GM06990 (cell line): ENCODE measurements at regions not wholly inside any gene's neighbourhood (a gene's known extent, or its start where the extent isn't known, plus 50 kb on each side); places are given as distances from the start of the nearest gene placed in this dataset.

Experiments used
- DNase-seq: peaks from one replicate; pipeline ENCODE4 v3.0.0-alpha.2; 2011; ENCODE audit not compliant: insufficient read length; ENCODE audit errors: extremely low read depth
- H3K27me3 ChIP-seq: replicated peaks from 2 replicates; pipeline ENCODE4 v1.6.0; 2011; ENCODE audit warnings: low read length; ENCODE audit not compliant: control insufficient read depth, insufficient read depth
- H3K36me3 ChIP-seq: 2 replicates; pipeline ENCODE4 v1.5.1; 2011; ENCODE audit warnings: low read length; ENCODE audit not compliant: control insufficient read depth, insufficient read depth
- H3K4me3 ChIP-seq: replicated peaks from 2 replicates; pipeline ENCODE4 v1.5.1; 2011; ENCODE audit warnings: low read depth, mild to moderate bottlenecking, control low read depth, low read length
- TF ChIP-seq, protein P1 (sequence below): IDR thresholded peaks from 2 replicates; pipeline ENCODE4 v1.5.1; 2011; ENCODE audit warnings: low read length, control low read depth, mild to moderate bottlenecking, inconsistent platforms; ENCODE audit not compliant: insufficient read depth, poor library complexity, severe bottlenecking

- no peaks in the 10 kb centered on the region for H3K36me3 ChIP-seq
- TF ChIP-seq, protein P1, sequence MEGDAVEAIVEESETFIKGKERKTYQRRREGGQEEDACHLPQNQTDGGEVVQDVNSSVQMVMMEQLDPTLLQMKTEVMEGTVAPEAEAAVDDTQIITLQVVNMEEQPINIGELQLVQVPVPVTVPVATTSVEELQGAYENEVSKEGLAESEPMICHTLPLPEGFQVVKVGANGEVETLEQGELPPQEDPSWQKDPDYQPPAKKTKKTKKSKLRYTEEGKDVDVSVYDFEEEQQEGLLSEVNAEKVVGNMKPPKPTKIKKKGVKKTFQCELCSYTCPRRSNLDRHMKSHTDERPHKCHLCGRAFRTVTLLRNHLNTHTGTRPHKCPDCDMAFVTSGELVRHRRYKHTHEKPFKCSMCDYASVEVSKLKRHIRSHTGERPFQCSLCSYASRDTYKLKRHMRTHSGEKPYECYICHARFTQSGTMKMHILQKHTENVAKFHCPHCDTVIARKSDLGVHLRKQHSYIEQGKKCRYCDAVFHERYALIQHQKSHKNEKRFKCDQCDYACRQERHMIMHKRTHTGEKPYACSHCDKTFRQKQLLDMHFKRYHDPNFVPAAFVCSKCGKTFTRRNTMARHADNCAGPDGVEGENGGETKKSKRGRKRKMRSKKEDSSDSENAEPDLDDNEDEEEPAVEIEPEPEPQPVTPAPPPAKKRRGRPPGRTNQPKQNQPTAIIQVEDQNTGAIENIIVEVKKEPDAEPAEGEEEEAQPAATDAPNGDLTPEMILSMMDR: no peak
- DNase-seq: no peak
- no peak overlapping the region for H3K4me3 ChIP-seq
- H3K27me3 ChIP-seq: no peaks in the 10 kb centered on the region
Observed at GRCh38 chr2:41775366-41776025, 272.3 kb upstream of the PKDCC start.

DNA sequence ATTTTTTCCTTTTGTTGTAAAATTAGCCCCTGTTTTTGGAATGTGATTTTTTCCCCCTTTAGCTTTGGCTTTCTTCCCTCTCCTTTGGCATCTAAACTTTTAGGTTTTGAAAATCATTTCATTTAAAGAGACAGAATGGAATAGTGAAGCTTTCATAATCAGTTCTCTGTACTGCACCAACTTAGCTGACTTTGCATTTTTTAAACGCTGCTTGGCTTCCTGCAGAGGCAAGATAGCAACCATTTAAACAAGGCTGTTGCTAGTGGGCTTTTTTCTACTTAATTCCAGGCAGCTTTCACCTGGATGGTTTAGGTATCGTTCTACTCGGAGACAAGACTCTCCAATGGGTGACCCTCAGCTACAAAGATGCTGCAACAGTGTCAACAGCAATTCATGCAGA is 267.9 kb upstream of the PKDCC start:
- no peak for DNase-seq
- Histone ChIP-seq H3K27me3 (no peaks in the 10 kb centered on the region), H3K4me3 (no peak overlapping the region), H3K36me3 (no peaks in the 10 kb centered on the region)
- TF ChIP-seq, protein P1: no peak

- Histone ChIP-seq H3K27me3 (no peaks in the 10 kb centered on the region), H3K36me3 (no peaks in the 10 kb centered on the region), H3K4me3 (no peak overlapping the region)
- no peak for DNase-seq
- TF ChIP-seq, protein P1: peak; percentile 72
Observed at GRCh38 chr2:41782306-41783158, 265.3 kb upstream of the PKDCC start.

DNA sequence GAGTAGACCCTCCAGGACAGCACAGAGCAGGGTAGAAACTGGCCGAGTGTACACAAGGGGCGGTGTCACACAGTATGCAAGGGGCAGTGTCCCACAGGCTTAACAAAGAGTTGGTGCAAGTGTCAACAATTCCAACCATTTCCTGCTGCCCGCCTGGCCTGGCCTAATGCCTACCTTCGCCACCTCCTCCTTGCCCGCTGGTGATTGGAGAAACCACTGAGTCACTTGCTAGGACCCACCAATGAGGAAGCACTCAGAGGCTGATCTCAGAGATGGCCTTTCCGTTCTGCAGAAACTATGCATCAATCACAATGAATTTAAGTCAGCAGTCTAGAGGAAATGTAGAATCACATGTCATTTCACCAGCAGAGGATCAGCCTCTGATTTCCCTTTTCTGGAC is 263.3 kb upstream of the PKDCC start:
- no peaks in the 10 kb centered on the region; the same call in 1 of the 2 replicates for H3K27me3 ChIP-seq
- H3K4me3 ChIP-seq: no peak overlapping the region
- TF ChIP-seq, protein P1: no peak
- H3K36me3 ChIP-seq: no peaks in the 10 kb centered on the region
- DNase-seq: no peak

DNA sequence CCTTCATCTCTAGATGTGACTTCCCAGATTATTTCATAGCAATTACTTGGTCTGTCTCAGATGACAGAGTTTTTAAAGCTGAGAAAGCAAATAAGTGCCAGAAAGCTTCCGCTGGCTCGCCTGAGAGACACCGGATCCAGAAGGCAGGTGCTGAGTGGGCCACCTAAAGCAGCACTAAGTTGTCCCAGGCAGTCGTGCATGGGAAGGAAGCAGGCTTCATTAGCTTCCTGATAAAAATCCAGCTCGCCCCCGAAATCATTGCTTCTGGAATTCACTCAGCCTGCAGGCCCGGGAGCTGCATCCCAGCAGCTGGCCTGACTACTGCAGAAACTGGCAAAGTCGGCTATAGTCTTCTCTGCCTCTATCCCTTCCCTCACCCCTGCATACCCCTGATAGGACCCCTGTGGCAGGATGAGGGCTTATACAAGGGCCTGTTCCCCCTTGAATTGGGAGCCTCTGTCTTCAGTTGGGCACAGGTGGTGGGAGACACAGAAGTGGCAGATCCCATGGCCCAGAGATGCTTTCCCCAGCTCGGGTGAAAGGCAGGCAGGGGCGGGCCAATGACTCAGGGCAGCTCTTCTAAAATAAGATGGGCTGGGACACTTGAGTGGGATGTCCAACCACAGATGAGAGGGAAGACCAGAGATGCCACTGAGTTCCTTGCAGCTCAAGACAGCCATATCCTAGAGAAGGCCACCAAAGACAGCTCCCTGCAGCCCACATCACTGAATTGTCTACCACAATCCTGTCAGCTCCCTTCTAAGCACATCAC is 262.4 kb upstream of the PKDCC start:
- Histone ChIP-seq H3K4me3 (no peak overlapping the region), H3K27me3 (no peaks in the 10 kb centered on the region; the same call in 1 of the 2 replicates), H3K36me3 (no peaks in the 10 kb centered on the region)
- TF ChIP-seq, protein P1: no peak
- no peak for DNase-seq
